ENCODE measurements at regions not wholly inside any gene's neighbourhood (a gene's known extent, or its start where the extent isn't known, plus 50 kb on each side); places are given as distances from the start of the nearest gene placed in this dataset.

DNA sequence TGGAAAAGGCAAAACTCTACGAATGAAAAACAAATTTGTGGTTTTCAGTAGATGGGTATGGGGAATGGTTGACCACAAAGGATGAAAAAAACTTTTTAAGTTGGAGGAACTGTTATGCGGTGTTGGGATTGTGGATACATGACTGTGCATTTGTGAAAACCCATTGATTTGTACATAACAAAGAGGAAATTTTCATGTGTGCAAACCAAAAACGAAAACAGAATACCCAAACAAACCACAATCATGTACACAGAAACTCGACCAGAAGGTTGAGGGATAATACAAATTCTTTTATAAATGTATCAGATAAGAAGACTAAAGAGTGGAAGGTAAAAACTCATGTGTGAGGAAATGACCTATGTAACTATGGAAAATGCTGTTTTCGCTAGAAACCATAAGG is 1012.4 kb downstream of the CDH18 start:
- no TSS peak for BruUV-seq (replicated peaks)
- ChIA-PET CTCF (no interaction called here), POLR2A (no interaction called here)
- Histone ChIP-seq H3K9me3 (no peaks in the 10 kb centered on the region), H3K36me3 (ENCODE audit: control insufficient read depth, insufficient read depth, low read length) (no peaks in the 10 kb centered on the region), H3K27me3 (replicated peaks; ENCODE audit: control insufficient read depth, insufficient read depth, low read length) (no peaks in the 10 kb centered on the region), H3K4me1 (no peaks in the 10 kb centered on the region), H3K4me3 (ENCODE audit: low read depth, low read length) (no peak overlapping the region)
- Mint-ChIP-seq H3K27ac (ENCODE audit: unreplicated experiment) (no peak overlapping the region), H3K9me3 (ENCODE audit: unreplicated experiment) (no peaks in the 10 kb centered on the region), H3K27me3 (ENCODE audit: insufficient read depth, unreplicated experiment) (peaks cover 2% of the 10 kb centered on the region), H3K4me1 (ENCODE audit: low read depth, unreplicated experiment) (no peaks in the 10 kb centered on the region), H3K4me3 (ENCODE audit: unreplicated experiment) (no peak overlapping the region), H3K36me3 (ENCODE audit: insufficient read depth, unreplicated experiment) (no peaks in the 10 kb centered on the region)
- DNase-seq: no peak
- TF ChIP-seq CTCF (IDR thresholded peaks at IDR 0.05; ENCODE audit: insufficient read depth in 1 of 2, low read depth in 1 of 2, low read length in 1 of 2, severe bottlenecking in 1 of 2, unreplicated experiment in 1 of 2): no peak
- intact Hi-C loops (cut with micrococcal nuclease; ENCODE audit: unreplicated experiment): no loop called here

GRCh38 chr5:18977880-18978279 is 1010.1 kb downstream of the CDH18 start:
- intact Hi-C loops (cut with micrococcal nuclease; ENCODE audit: unreplicated experiment): no loop called here
- no peaks in the 10 kb centered on the region for H3K4me1 Mint-ChIP-seq (ENCODE audit: low read depth, unreplicated experiment)
- ChIA-PET CTCF (no interaction called here), POLR2A (no interaction called here)
- H3K27me3 Mint-ChIP-seq (ENCODE audit: insufficient read depth, unreplicated experiment): peaks cover 2% of the 10 kb centered on the region
- Histone ChIP-seq H3K9me3 (no peaks in the 10 kb centered on the region), H3K27me3 (replicated peaks; ENCODE audit: control insufficient read depth, insufficient read depth, low read length) (no peaks in the 10 kb centered on the region), H3K4me3 (ENCODE audit: low read depth, low read length) (no peak overlapping the region), H3K4me1 (no peaks in the 10 kb centered on the region), H3K36me3 (ENCODE audit: control insufficient read depth, insufficient read depth, low read length) (no peaks in the 10 kb centered on the region)
- DNase-seq: no peak
- no peaks in the 10 kb centered on the region for H3K36me3 Mint-ChIP-seq (ENCODE audit: insufficient read depth, unreplicated experiment)
- H3K4me3 Mint-ChIP-seq (ENCODE audit: unreplicated experiment): no peak overlapping the region
- no TSS peak for BruUV-seq (replicated peaks)
- no peak overlapping the region for H3K27ac Mint-ChIP-seq (ENCODE audit: unreplicated experiment)
- no peaks in the 10 kb centered on the region for H3K9me3 Mint-ChIP-seq (ENCODE audit: unreplicated experiment)
- no peak for TF ChIP-seq CTCF (IDR thresholded peaks at IDR 0.05; ENCODE audit: insufficient read depth in 1 of 2, low read depth in 1 of 2, low read length in 1 of 2, severe bottlenecking in 1 of 2, unreplicated experiment in 1 of 2)

- no peak for DNase-seq
- Mint-ChIP-seq H3K36me3 (ENCODE audit: insufficient read depth, unreplicated experiment) (no peaks in the 10 kb centered on the region), H3K4me1 (ENCODE audit: low read depth, unreplicated experiment) (no peaks in the 10 kb centered on the region), H3K9me3 (ENCODE audit: unreplicated experiment) (no peaks in the 10 kb centered on the region), H3K27me3 (ENCODE audit: insufficient read depth, unreplicated experiment) (no peaks in the 10 kb centered on the region), H3K27ac (ENCODE audit: unreplicated experiment) (no peak overlapping the region), H3K4me3 (ENCODE audit: unreplicated experiment) (no peak overlapping the region)
- no peaks in the 10 kb centered on the region for H3K27me3 ChIP-seq (replicated peaks; ENCODE audit: control insufficient read depth, insufficient read depth, low read length)
- H3K4me1 ChIP-seq: no peaks in the 10 kb centered on the region
- no TSS peak for BruUV-seq (replicated peaks)
- ChIA-PET POLR2A (no interaction called here), CTCF (no interaction called here)
- no peaks in the 10 kb centered on the region for H3K9me3 ChIP-seq
- no peaks in the 10 kb centered on the region for H3K36me3 ChIP-seq (ENCODE audit: control insufficient read depth, insufficient read depth, low read length)
- no peak overlapping the region for H3K4me3 ChIP-seq (ENCODE audit: low read depth, low read length)
- no peak for TF ChIP-seq CTCF (IDR thresholded peaks at IDR 0.05; ENCODE audit: insufficient read depth in 1 of 2, low read depth in 1 of 2, low read length in 1 of 2, severe bottlenecking in 1 of 2, unreplicated experiment in 1 of 2)
- intact Hi-C loops (cut with micrococcal nuclease; ENCODE audit: unreplicated experiment): no loop called here
These were observed 1003.4 kb downstream of the CDH18 start for GRCh38 chr5:18984559-18985080.
